GM12878 (cell line): ENCODE measurements at regions not wholly inside any gene's neighbourhood (a gene's known extent, or its start where the extent isn't known, plus 50 kb on each side); places are given as distances from the start of the nearest gene placed in this dataset.

Experiments used
- ATAC-seq: fragments of 200-7000 bp; cut with Tn5 transposase; 3 replicates; pipeline ENCODE4 v1.9.1; 2020; ENCODE audit warnings: mild to moderate bottlenecking, moderate library complexity
- BruUV-seq: library from RNA; stranded (reverse); fragments of 400-500 nt; replicated peaks from 2 replicates; lab custom pipeline; 2021; lab: Mats Ljungman, UMichigan
- CTCF ChIA-PET: fragments of 300-600 bp; sonication (Branson Sonifier 250); formaldehyde crosslinking; extraction: SDS; loops from one replicate; lab custom pipeline; 2021; ENCODE audit warnings: inconsistent platforms; lab: Yijun Ruan, JAX
- POLR2A ChIA-PET: fragments of 350-600 bp; formaldehyde crosslinking; extraction: SDS; loops from one replicate; lab custom pipeline; 2021; ENCODE audit warnings: inconsistent platforms; lab: Charles Lee
- RAD21 ChIA-PET: fragments of 300-600 bp; sonication (Branson Sonifier 250); formaldehyde crosslinking; loops from one replicate; lab custom pipeline; 2023; ENCODE audit warnings: antibody characterized with exemption; ENCODE audit not compliant: unreplicated experiment; lab: Charles Lee
- SMC1A ChIA-PET: fragments of 300-600 bp; sonication (Branson Sonifier 250); formaldehyde crosslinking; loops from one replicate; lab custom pipeline; 2023; ENCODE audit not compliant: unreplicated experiment, uncharacterized antibody; lab: Charles Lee
- DNase-seq: peaks from one replicate; pipeline ENCODE4 v3.0.0-alpha.2; 2011; ENCODE audit warnings: low read depth, low spot score
- FAIRE-seq: peaks from 3 replicates; lab custom pipeline; 2011; peaks lifted over from hg19 to GRCh38; lab: Jason Lieb, UNC
- H2AFZ ChIP-seq: 2 replicates; pipeline ENCODE4 v1.6.0; 2011; ENCODE audit warnings: low read depth, low read length, control low read depth; ENCODE audit not compliant: control insufficient read depth
- H3K27ac ChIP-seq: 2 replicates; pipeline ENCODE4 v1.5.1; 2011; ENCODE audit warnings: control low read depth; ENCODE audit not compliant: control insufficient read depth, insufficient read depth
- H3K27me3 ChIP-seq, 2 experiments: replicated peaks in 1 of 2; 2 replicates each; pipeline versions ENCODE4 v1.6.0 to v1.6.1; 2011; ENCODE audit warnings: low read length in 1 of 2; ENCODE audit not compliant: control insufficient read depth in 2 of 2, insufficient read depth in 2 of 2
- H3K36me3 ChIP-seq, 2 experiments: 2 replicates each; pipeline ENCODE4 v1.5.1; 2011; ENCODE audit warnings: low read length in 1 of 2; ENCODE audit not compliant: control insufficient read depth in 2 of 2, insufficient read depth in 2 of 2
- H3K4me1 ChIP-seq: 2 replicates; pipeline ENCODE4 v1.6.1; 2011; ENCODE audit warnings: mild to moderate bottlenecking, low read length, moderate library complexity, mixed read lengths; ENCODE audit not compliant: control insufficient read depth, insufficient read depth
- H3K4me2 ChIP-seq: 2 replicates; pipeline ENCODE4 v1.6.0; 2011; ENCODE audit warnings: control low read depth; ENCODE audit not compliant: control insufficient read depth, insufficient read depth
- H3K4me3 ChIP-seq: fragments of 200-600 bp; sonication (generic); 2 replicates; pipeline ENCODE4 v1.5.1; 2016
- H3K79me2 ChIP-seq: 2 replicates; pipeline ENCODE4 v1.6.0; 2011; ENCODE audit warnings: low read length; ENCODE audit not compliant: control insufficient read depth, insufficient read depth
- H3K9ac ChIP-seq: 2 replicates; pipeline ENCODE4 v1.8.0; 2011; ENCODE audit warnings: low read length, control low read depth, mixed read lengths; ENCODE audit not compliant: control insufficient read depth, insufficient read depth
- H3K9me3 ChIP-seq: replicated peaks from 3 replicates; pipeline ENCODE4 v1.5.1; 2011; ENCODE audit warnings: mild to moderate bottlenecking, low read length; ENCODE audit not compliant: control insufficient read depth, insufficient read depth
- H4K20me1 ChIP-seq: 2 replicates; pipeline ENCODE4 v1.6.0; 2011; ENCODE audit not compliant: control insufficient read depth, insufficient read depth
- EP300 ChIP-seq, 2 experiments: fragments of 150-350 bp in 1 of 2; IDR thresholded peaks; 2 replicates each; pipeline ENCODE4 v1.6.1; 2011 to 2012; ENCODE audit warnings: low read depth in 2 of 2, low read length in 2 of 2, borderline replicate concordance in 1 of 2, improper control_type of control experiment in 1 of 2, inconsistent platforms in 1 of 2; ENCODE audit not compliant: control insufficient read depth in 1 of 2
- FOS ChIP-seq: IDR thresholded peaks from 3 replicates; pipeline ENCODE4 v1.6.1; 2011; ENCODE audit warnings: borderline replicate concordance; ENCODE audit not compliant: insufficient read length; ENCODE audit errors: extremely low read depth
- FOXK2 ChIP-seq: fragments of 450-650 bp; IDR thresholded peaks from 2 replicates; pipeline ENCODE4 v1.6.1; 2017; ENCODE audit warnings: mild to moderate bottlenecking, moderate library complexity
- HCFC1 ChIP-seq: fragments of 150-350 bp; IDR thresholded peaks from 2 replicates; pipeline ENCODE4 v1.6.1; 2014; ENCODE audit warnings: low read length
- NFXL1 ChIP-seq: fragments of 450-650 bp; IDR thresholded peaks from 2 replicates; pipeline ENCODE4 v1.6.1; 2017; ENCODE audit warnings: antibody characterized with exemption, mild to moderate bottlenecking, borderline replicate concordance
- PAX5 ChIP-seq: IDR thresholded peaks from 2 replicates; pipeline ENCODE4 v1.6.1; 2011; ENCODE audit warnings: low read depth, low read length, borderline replicate concordance
- REST ChIP-seq: IDR thresholded peaks from 2 replicates; pipeline ENCODE4 v1.6.1; 2012; ENCODE audit warnings: mild to moderate bottlenecking, low read depth, low read length
- SMAD1 ChIP-seq: fragments of 450-650 bp; IDR thresholded peaks from 2 replicates; pipeline ENCODE4 v1.6.1; 2018; ENCODE audit warnings: mild to moderate bottlenecking, low read depth; ENCODE audit not compliant: partially characterized antibody
- ZSCAN29 ChIP-seq: fragments of 450-650 bp; IDR thresholded peaks from 2 replicates; pipeline ENCODE4 v1.6.1; 2017; ENCODE audit warnings: mild to moderate bottlenecking, moderate library complexity
- WGBS: methylation state at CpG from one replicate; pipeline ENCODE4 v1.1.6; 2016; ENCODE audit warnings: low lambda C conversion rate; ENCODE audit not compliant: insufficient replicate concordance, insufficient coverage; ENCODE audit errors: missing lambda C conversion rate; 5-methylcytosine and 5-hydroxymethylcytosine counted together
- in situ Hi-C: fragments of 300-500 bp; cut with MboI; formaldehyde crosslinking; loops from 9 replicates; pipeline ENCODE4 v1.14.3; 2018; ENCODE audit warnings: mixed read lengths
- intact Hi-C: fragments of 100-400 bp; cut with micrococcal nuclease; formaldehyde crosslinking; loops from one replicate; pipeline ENCODE4 v1.14.2; 2022; ENCODE audit not compliant: unreplicated experiment

GRCh38 chr2:139763705-139764104, 983.5 kb upstream of the NXPH2 start:
- no peak for TF ChIP-seq FOXK2
- TF ChIP-seq HCFC1, result no peak
- Histone ChIP-seq H3K27me3 (no peaks in the 10 kb centered on the region), H2AFZ (no peak overlapping the region), H3K27ac (no peak overlapping the region), H3K79me2 (no peaks in the 10 kb centered on the region), H4K20me1 (no peaks in the 10 kb centered on the region), H3K9me3 (no peaks in the 10 kb centered on the region), H3K9ac (no peak overlapping the region), H3K36me3 (no peaks in the 10 kb centered on the region), H3K4me2 (no peak overlapping the region), H3K4me1 (no peaks in the 10 kb centered on the region), H3K4me3 (no peak overlapping the region)
- BruUV-seq, result no TSS peak
- SMC1A ChIA-PET, result interaction anchor here (1.3 kb wide), 1 partner anchor 11 kb away, joined by 4 read pairs; no protein-coding TSS in a partner anchor
- no peak for DNase-seq
- in situ Hi-C loops, result no loop called here
- intact Hi-C loops, result no loop called here
- FAIRE-seq, result no peak
- no peak for ATAC-seq
- POLR2A ChIA-PET, result no interaction called here
- CTCF ChIA-PET, result no interaction called here
- RAD21 ChIA-PET, result no interaction called here

- no peaks in the 10 kb centered on the region for H3K79me2 ChIP-seq
- no peak overlapping the region for H3K9ac ChIP-seq
- no peaks in the 10 kb centered on the region for H3K36me3 ChIP-seq
- ATAC-seq, result no peak
- H4K20me1 ChIP-seq, result no peaks in the 10 kb centered on the region
- intact Hi-C loops, result no loop called here
- no TSS peak for BruUV-seq
- FAIRE-seq, result no peak
- DNase-seq, result no peak
- H3K27me3 ChIP-seq, result no peaks in the 10 kb centered on the region
- H3K27ac ChIP-seq, result no peak overlapping the region
- CTCF ChIA-PET, result no interaction called here
- H2AFZ ChIP-seq, result no peak overlapping the region
- SMC1A ChIA-PET, result no interaction called here
- 22% methylated on average over 3 of the region's 3 CpGs for WGBS
- no peak overlapping the region for H3K4me3 ChIP-seq
- H3K9me3 ChIP-seq, result no peaks in the 10 kb centered on the region
- in situ Hi-C loops, result no loop called here
- RAD21 ChIA-PET, result no interaction called here
- TF ChIP-seq SMAD1 (no peak), REST (no peak), FOS (no peak), EP300 (IDR thresholded peaks at IDR 0.05; ENCODE audit: borderline replicate concordance in 1 of 2, control insufficient read depth in 1 of 2, low read depth in 2 of 2, low read length in 2 of 2) (no peak), ZSCAN29 (no peak), PAX5 (no peak), NFXL1 (no peak)
- no peak overlapping the region for H3K4me2 ChIP-seq
- POLR2A ChIA-PET, result no interaction called here
- no peaks in the 10 kb centered on the region for H3K4me1 ChIP-seq
These were observed 978.9 kb upstream of the NXPH2 start for GRCh38 chr2:139759000-139759505.
